Astrocyte of the spinal cord (primary cell): ENCODE measurements at regions not wholly inside any gene's neighbourhood (a gene's known extent, or its start where the extent isn't known, plus 50 kb on each side); places are given as distances from the start of the nearest gene placed in this dataset.

Experiments
- DNase-seq: peaks from one replicate; pipeline ENCODE4 v3.0.0; 2011; ENCODE audit warnings: low read depth, low spot score
- H3K4me3 ChIP-seq: 2 replicates; pipeline ENCODE4 v1.5.1; 2011; ENCODE audit warnings: low read depth, mild to moderate bottlenecking, low read length, moderate library complexity
- in situ Hi-C: cut with HindIII; loops from 2 replicates; pipeline ENCODE4 v1.10.0; 2017; ENCODE audit warnings: low sequenced_read_pairs
- TF ChIP-seq, protein P1 (sequence below): IDR thresholded peaks from 2 replicates; pipeline ENCODE4 v1.5.1; 2012; ENCODE audit warnings: low read depth, mild to moderate bottlenecking, low read length, inconsistent platforms

DNA sequence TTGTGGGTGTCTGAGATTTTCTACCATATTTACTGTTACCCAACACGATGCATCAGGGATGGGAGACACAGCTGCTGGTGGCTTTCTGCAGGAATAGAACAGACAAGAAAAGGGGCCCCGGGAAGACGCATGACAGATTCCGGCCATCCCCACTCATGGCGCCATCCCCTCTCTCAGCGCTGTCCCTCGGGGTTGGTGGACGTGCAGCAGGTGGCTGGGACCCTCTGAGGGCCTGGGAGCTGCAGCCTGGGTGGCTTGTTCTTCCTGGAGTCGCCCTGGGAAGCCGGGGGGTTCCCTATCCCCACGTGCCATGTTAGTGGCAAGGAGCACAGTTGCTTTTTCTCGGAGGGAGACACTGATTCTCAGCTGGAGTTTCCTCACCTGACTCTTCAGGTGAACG, 1123.3 kb downstream of the BRD1 start:
- no peak for DNase-seq
- no peak overlapping the region for H3K4me3 ChIP-seq
- in situ Hi-C loops = no loop called here
- TF ChIP-seq, protein P1, sequence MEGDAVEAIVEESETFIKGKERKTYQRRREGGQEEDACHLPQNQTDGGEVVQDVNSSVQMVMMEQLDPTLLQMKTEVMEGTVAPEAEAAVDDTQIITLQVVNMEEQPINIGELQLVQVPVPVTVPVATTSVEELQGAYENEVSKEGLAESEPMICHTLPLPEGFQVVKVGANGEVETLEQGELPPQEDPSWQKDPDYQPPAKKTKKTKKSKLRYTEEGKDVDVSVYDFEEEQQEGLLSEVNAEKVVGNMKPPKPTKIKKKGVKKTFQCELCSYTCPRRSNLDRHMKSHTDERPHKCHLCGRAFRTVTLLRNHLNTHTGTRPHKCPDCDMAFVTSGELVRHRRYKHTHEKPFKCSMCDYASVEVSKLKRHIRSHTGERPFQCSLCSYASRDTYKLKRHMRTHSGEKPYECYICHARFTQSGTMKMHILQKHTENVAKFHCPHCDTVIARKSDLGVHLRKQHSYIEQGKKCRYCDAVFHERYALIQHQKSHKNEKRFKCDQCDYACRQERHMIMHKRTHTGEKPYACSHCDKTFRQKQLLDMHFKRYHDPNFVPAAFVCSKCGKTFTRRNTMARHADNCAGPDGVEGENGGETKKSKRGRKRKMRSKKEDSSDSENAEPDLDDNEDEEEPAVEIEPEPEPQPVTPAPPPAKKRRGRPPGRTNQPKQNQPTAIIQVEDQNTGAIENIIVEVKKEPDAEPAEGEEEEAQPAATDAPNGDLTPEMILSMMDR = no peak

GRCh38 chr22:48703265-48703941, 1124.3 kb downstream of the BRD1 start:
- in situ Hi-C loops = no loop called here
- TF ChIP-seq, protein P1 = no peak
- no peak for DNase-seq
- no peak overlapping the region for H3K4me3 ChIP-seq

- DNase-seq = no peak
- TF ChIP-seq, protein P1 = no peak
- no peak overlapping the region for H3K4me3 ChIP-seq
- in situ Hi-C loops = no loop called here
Measured at GRCh38 chr22:48702573-48703264, 1125.0 kb downstream of the BRD1 start.

DNA sequence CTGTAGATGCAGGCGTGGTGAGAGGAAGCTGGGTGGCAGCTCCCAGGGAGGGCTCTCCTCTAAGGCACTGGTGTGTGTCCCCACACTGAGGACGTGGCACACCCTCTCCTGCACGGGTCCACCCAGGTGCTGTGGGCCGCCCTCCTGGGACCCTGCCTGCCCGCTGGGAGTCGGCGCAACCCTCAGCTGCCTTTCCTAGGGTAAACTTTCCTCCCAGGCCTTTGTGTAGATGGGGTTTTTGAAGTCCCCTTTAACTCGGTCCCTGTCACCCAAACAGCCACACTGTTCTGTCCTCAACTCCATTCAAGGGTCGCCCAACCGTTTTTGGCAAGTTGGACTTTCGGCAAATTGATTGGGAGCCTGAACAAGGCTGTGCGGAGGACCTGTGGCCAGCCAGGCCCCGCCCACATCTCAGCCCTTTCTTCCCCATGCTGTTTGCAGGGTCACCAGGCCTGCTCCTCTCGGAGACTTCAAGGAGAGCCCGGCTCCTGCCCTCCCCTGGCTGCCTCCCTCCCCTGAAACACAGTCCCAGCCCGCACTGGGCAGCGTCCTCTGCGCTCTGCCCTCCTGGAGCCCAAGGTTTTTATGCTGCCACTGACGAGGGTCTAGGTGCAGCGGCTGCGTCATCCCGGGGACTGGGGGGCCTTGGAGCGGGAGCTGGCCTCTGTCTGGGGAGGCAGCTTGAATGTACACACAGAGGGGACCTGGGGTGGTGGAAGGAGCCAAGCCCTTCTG, 1126.2 kb downstream of the BRD1 start:
- in situ Hi-C loops = no loop called here
- no peak for DNase-seq
- H3K4me3 ChIP-seq = no peak overlapping the region
- TF ChIP-seq, protein P1 = no peak

GRCh38 chr22:48700566-48701295, 1126.9 kb downstream of the BRD1 start:
- DNase-seq = no peak
- TF ChIP-seq, protein P1 = no peak

DNA sequence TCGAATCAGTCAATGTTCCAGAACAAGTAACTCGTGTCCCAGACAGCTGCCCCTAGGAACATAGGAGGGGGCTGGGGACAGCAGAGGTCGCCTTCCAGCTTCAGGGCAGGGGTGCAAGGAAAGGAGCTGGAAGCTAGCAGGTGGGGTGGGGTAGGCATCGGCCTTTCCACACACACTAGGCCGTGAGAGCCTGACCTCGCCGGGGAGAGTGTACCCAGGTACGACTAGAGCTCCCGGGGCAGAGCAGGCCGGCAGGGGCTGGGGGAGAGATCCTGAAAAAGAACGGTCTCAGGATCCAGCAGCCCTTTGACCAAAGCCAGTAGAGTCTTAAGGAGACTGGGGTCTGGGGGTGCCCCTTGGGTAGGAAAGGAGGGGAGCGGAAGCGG, 1127.5 kb downstream of the BRD1 start:
- H3K4me3 ChIP-seq = no peak overlapping the region
- DNase-seq = no peak
- TF ChIP-seq, protein P1 = no peak
- in situ Hi-C loops = no loop called here

More at GRCh38 chr22:48700566-48701295, 1126.9 kb downstream of the BRD1 start:
- in situ Hi-C loops = no loop called here
- H3K4me3 ChIP-seq = no peak overlapping the region
